ENCODE measurements at regions not wholly inside any gene's neighbourhood (a gene's known extent, or its start where the extent isn't known, plus 50 kb on each side); places are given as distances from the start of the nearest gene placed in this dataset.

GRCh38 chr13:68056816-68057710 is 826.9 kb upstream of the PCDH9 start:
- Histone ChIP-seq H3K36me3 (no peaks in the 10 kb centered on the region), H3K79me2 (ENCODE audit: low read depth) (no peaks in the 10 kb centered on the region), H3K27me3 (no peaks in the 10 kb centered on the region), H4K20me1 (ENCODE audit: low read depth) (no peaks in the 10 kb centered on the region), H3K4me2 (no peak overlapping the region), H3F3A (ENCODE audit: low read depth) (no peaks in the 10 kb centered on the region), H3K27ac (no peak overlapping the region), H3K4me3 (no peak overlapping the region), H3K4me1 (no peaks in the 10 kb centered on the region), H2AFZ (replicated peaks) (no peak overlapping the region), H3K9ac (no peak overlapping the region), H3K9me3 (ENCODE audit: low read depth) (no peaks in the 10 kb centered on the region)
- H3K4me1 Mint-ChIP-seq, result no peaks in the 10 kb centered on the region
- TF ChIP-seq CTCF (IDR thresholded peaks at IDR 0.05) (no peak), EZH2 (IDR thresholded peaks at IDR 0.05) (no peak), EZH2phosphoT487 (IDR thresholded peaks at IDR 0.05) (no peak)
- no peak overlapping the region for H3K27ac Mint-ChIP-seq
- no peak overlapping the region for H3K4me3 Mint-ChIP-seq
- no peaks in the 10 kb centered on the region for H3K27me3 Mint-ChIP-seq (ENCODE audit: insufficient read depth, low read depth)
- peaks cover 17% of the 10 kb centered on the region for H3K9me3 Mint-ChIP-seq
- no peaks in the 10 kb centered on the region for H3K36me3 Mint-ChIP-seq
- DNase-seq (ENCODE audit: low spot score), result no peak

- no peaks in the 10 kb centered on the region for H3K27me3 Mint-ChIP-seq (ENCODE audit: insufficient read depth, low read depth)
- no peak overlapping the region for H3K4me3 Mint-ChIP-seq
- H3K27ac Mint-ChIP-seq, result no peak overlapping the region
- H3K9me3 Mint-ChIP-seq, result peaks cover 13% of the 10 kb centered on the region
- H3K36me3 Mint-ChIP-seq, result no peaks in the 10 kb centered on the region
- Histone ChIP-seq H3K79me2 (ENCODE audit: low read depth) (no peaks in the 10 kb centered on the region), H3K4me1 (no peaks in the 10 kb centered on the region), H3K27me3 (no peaks in the 10 kb centered on the region), H2AFZ (replicated peaks) (no peak overlapping the region), H4K20me1 (ENCODE audit: low read depth) (no peaks in the 10 kb centered on the region), H3K4me3 (no peak overlapping the region), H3K36me3 (no peaks in the 10 kb centered on the region), H3F3A (ENCODE audit: low read depth) (no peaks in the 10 kb centered on the region), H3K9ac (no peak overlapping the region), H3K9me3 (ENCODE audit: low read depth) (no peaks in the 10 kb centered on the region), H3K4me2 (no peak overlapping the region), H3K27ac (no peak overlapping the region)
- H3K4me1 Mint-ChIP-seq, result no peaks in the 10 kb centered on the region
- no peak for DNase-seq (ENCODE audit: low spot score)
- TF ChIP-seq EZH2 (IDR thresholded peaks at IDR 0.05) (no peak), CTCF (IDR thresholded peaks at IDR 0.05) (no peak), EZH2phosphoT487 (IDR thresholded peaks at IDR 0.05) (no peak)
Observed at GRCh38 chr13:68051910-68052309, 821.8 kb upstream of the PCDH9 start.

GRCh38 chr13:68050761-68051160 is 820.6 kb upstream of the PCDH9 start:
- Mint-ChIP-seq H3K36me3 (no peaks in the 10 kb centered on the region), H3K27ac (no peak overlapping the region), H3K4me3 (no peak overlapping the region), H3K4me1 (no peaks in the 10 kb centered on the region), H3K9me3 (peaks cover 2% of the 10 kb centered on the region), H3K27me3 (ENCODE audit: insufficient read depth, low read depth) (no peaks in the 10 kb centered on the region)
- Histone ChIP-seq H2AFZ (replicated peaks) (no peak overlapping the region), H3K36me3 (no peaks in the 10 kb centered on the region), H3K4me3 (no peak overlapping the region), H3K4me2 (no peak overlapping the region), H3F3A (ENCODE audit: low read depth) (no peaks in the 10 kb centered on the region), H4K20me1 (ENCODE audit: low read depth) (no peaks in the 10 kb centered on the region), H3K79me2 (ENCODE audit: low read depth) (no peaks in the 10 kb centered on the region), H3K27ac (no peak overlapping the region), H3K9me3 (ENCODE audit: low read depth) (no peaks in the 10 kb centered on the region), H3K9ac (no peak overlapping the region), H3K4me1 (no peaks in the 10 kb centered on the region), H3K27me3 (no peaks in the 10 kb centered on the region)
- TF ChIP-seq EZH2phosphoT487 (IDR thresholded peaks at IDR 0.05) (no peak), EZH2 (IDR thresholded peaks at IDR 0.05) (no peak), CTCF (IDR thresholded peaks at IDR 0.05) (no peak)
- DNase-seq (ENCODE audit: low spot score), result no peak

Measured in neural progenitor cell (in vitro differentiated cells).